Neural progenitor cell (in vitro differentiated cells): ENCODE measurements at regions not wholly inside any gene's neighbourhood (a gene's known extent, or its start where the extent isn't known, plus 50 kb on each side); places are given as distances from the start of the nearest gene placed in this dataset.

ENCODE experiments used
- DNase-seq: peaks from one replicate; pipeline ENCODE4 v3.0.0-alpha.2; 2016; ENCODE audit warnings: low spot score
- H2AFZ ChIP-seq: fragments of 200-600 bp; sonication (generic); replicated peaks from 2 replicates; pipeline ENCODE4 v1.6.1; 2016; ENCODE audit warnings: antibody characterized with exemption
- H3F3A ChIP-seq: fragments of 200-600 bp; sonication (generic); 2 replicates; pipeline ENCODE4 v1.6.1; 2016; ENCODE audit warnings: antibody characterized with exemption, low read depth
- H3K27ac ChIP-seq: fragments of 200-600 bp; sonication (generic); 2 replicates; pipeline ENCODE4 v1.5.1; 2016; ENCODE audit warnings: mild to moderate bottlenecking
- H3K27me3 ChIP-seq: fragments of 200-600 bp; sonication (generic); 2 replicates; pipeline ENCODE4 v1.6.1; 2016; ENCODE audit warnings: mild to moderate bottlenecking, moderate library complexity
- H3K36me3 ChIP-seq: fragments of 200-600 bp; sonication (generic); 2 replicates; pipeline ENCODE4 v1.5.1; 2016
- H3K4me1 ChIP-seq: fragments of 200-600 bp; sonication (generic); 2 replicates; pipeline ENCODE4 v1.6.1; 2016; ENCODE audit warnings: mixed run types
- H3K4me2 ChIP-seq: fragments of 200-600 bp; sonication (generic); 2 replicates; pipeline ENCODE4 v1.6.1; 2016
- H3K4me3 ChIP-seq: fragments of 200-600 bp; sonication (generic); 2 replicates; pipeline ENCODE4 v1.5.1; 2016
- H3K79me2 ChIP-seq: fragments of 200-600 bp; sonication (generic); 2 replicates; pipeline ENCODE4 v1.6.1; 2016; ENCODE audit warnings: low read depth
- H3K9ac ChIP-seq: fragments of 200-600 bp; sonication (generic); 2 replicates; pipeline ENCODE4 v1.6.1; 2016
- H3K9me3 ChIP-seq: fragments of 200-600 bp; sonication (generic); 2 replicates; pipeline ENCODE4 v1.5.1; 2016; ENCODE audit warnings: low read depth
- H4K20me1 ChIP-seq: fragments of 200-600 bp; sonication (generic); 2 replicates; pipeline ENCODE4 v1.6.1; 2016; ENCODE audit warnings: low read depth
- H3K27ac Mint-ChIP-seq: 3 replicates; pipeline ENCODE4 v1.8.0; 2021; ENCODE audit warnings: mixed read lengths
- H3K27me3 Mint-ChIP-seq: 2 replicates; pipeline ENCODE4 v1.8.0; 2022; ENCODE audit warnings: low read depth, mild to moderate bottlenecking, inconsistent platforms, moderate library complexity, mixed read lengths; ENCODE audit not compliant: insufficient read depth
- H3K36me3 Mint-ChIP-seq: 3 replicates; pipeline ENCODE4 v1.8.0; 2021; ENCODE audit warnings: mixed read lengths
- H3K4me1 Mint-ChIP-seq: 3 replicates; pipeline ENCODE4 v1.8.0; 2021; ENCODE audit warnings: mixed read lengths
- H3K4me3 Mint-ChIP-seq: 3 replicates; pipeline ENCODE4 v1.8.0; 2021; ENCODE audit warnings: mild to moderate bottlenecking, moderate library complexity, mixed read lengths
- H3K9me3 Mint-ChIP-seq: 3 replicates; pipeline ENCODE4 v1.8.0; 2020; ENCODE audit warnings: mixed read lengths
- CTCF ChIP-seq: fragments of 200-600 bp; sonication (generic); IDR thresholded peaks from 2 replicates; pipeline ENCODE4 v1.5.1; 2017; ENCODE audit warnings: antibody characterized with exemption, mild to moderate bottlenecking
- EZH2 ChIP-seq: fragments of 200-600 bp; sonication (generic); IDR thresholded peaks from 2 replicates; pipeline ENCODE4 v1.6.1; 2017; ENCODE audit warnings: antibody characterized with exemption, mild to moderate bottlenecking, moderate library complexity
- EZH2phosphoT487 ChIP-seq: fragments of 200-600 bp; sonication (generic); IDR thresholded peaks from 2 replicates; pipeline ENCODE4 v1.6.1; 2017; ENCODE audit warnings: antibody characterized with exemption

GRCh38 chr16:73505577-73505976 is 457.6 kb upstream of the ZFHX3 start:
- DNase-seq: no peak
- Histone ChIP-seq H3F3A (no peaks in the 10 kb centered on the region), H4K20me1 (no peaks in the 10 kb centered on the region), H3K4me1 (peaks cover 16% of the 10 kb centered on the region), H3K4me3 (no peak overlapping the region), H3K27ac (no peak overlapping the region), H2AFZ (no peak overlapping the region), H3K9ac (no peak overlapping the region), H3K27me3 (no peaks in the 10 kb centered on the region), H3K9me3 (no peaks in the 10 kb centered on the region), H3K79me2 (no peaks in the 10 kb centered on the region), H3K36me3 (no peaks in the 10 kb centered on the region), H3K4me2 (no peak overlapping the region)
- Mint-ChIP-seq H3K4me1 (peaks cover 30% of the 10 kb centered on the region), H3K36me3 (no peaks in the 10 kb centered on the region), H3K9me3 (no peaks in the 10 kb centered on the region), H3K27me3 (peaks cover 2% of the 10 kb centered on the region), H3K4me3 (no peak overlapping the region), H3K27ac (no peak overlapping the region)
- no peak for TF ChIP-seq EZH2phosphoT487
- TF ChIP-seq EZH2: no peak
- no peak for TF ChIP-seq CTCF

GRCh38 chr16:73504591-73505575 is 457.0 kb upstream of the ZFHX3 start:
- no peak overlapping the region for H3K4me3 Mint-ChIP-seq
- no peak for DNase-seq
- Histone ChIP-seq H3K36me3 (no peaks in the 10 kb centered on the region), H2AFZ (no peak overlapping the region), H3K4me1 (peaks cover 16% of the 10 kb centered on the region), H3F3A (no peaks in the 10 kb centered on the region), H3K4me3 (no peak overlapping the region), H3K9me3 (no peaks in the 10 kb centered on the region), H3K27ac (no peak overlapping the region), H3K79me2 (no peaks in the 10 kb centered on the region), H3K9ac (no peak overlapping the region), H3K27me3 (no peaks in the 10 kb centered on the region), H3K4me2 (no peak overlapping the region), H4K20me1 (no peaks in the 10 kb centered on the region)
- H3K9me3 Mint-ChIP-seq: no peaks in the 10 kb centered on the region
- no peaks in the 10 kb centered on the region for H3K36me3 Mint-ChIP-seq
- peaks cover 2% of the 10 kb centered on the region for H3K27me3 Mint-ChIP-seq
- H3K27ac Mint-ChIP-seq: peak overlapping the region; percentile 4
- H3K4me1 Mint-ChIP-seq: peaks cover 30% of the 10 kb centered on the region
- TF ChIP-seq EZH2phosphoT487 (no peak), EZH2 (no peak), CTCF (no peak)

- Mint-ChIP-seq H3K4me1 (peaks cover 30% of the 10 kb centered on the region), H3K9me3 (no peaks in the 10 kb centered on the region), H3K27ac (no peak overlapping the region), H3K4me3 (no peak overlapping the region), H3K27me3 (peaks cover 2% of the 10 kb centered on the region), H3K36me3 (no peaks in the 10 kb centered on the region)
- H3K4me2 ChIP-seq: no peak overlapping the region
- no peak overlapping the region for H3K4me3 ChIP-seq
- no peak overlapping the region for H3K27ac ChIP-seq
- TF ChIP-seq EZH2 (no peak), EZH2phosphoT487 (no peak)
- H3F3A ChIP-seq: no peaks in the 10 kb centered on the region
- H3K36me3 ChIP-seq: no peaks in the 10 kb centered on the region
- no peaks in the 10 kb centered on the region for H3K27me3 ChIP-seq
- H4K20me1 ChIP-seq: no peaks in the 10 kb centered on the region
- no peaks in the 10 kb centered on the region for H3K9me3 ChIP-seq
- no peak overlapping the region for H3K9ac ChIP-seq
- DNase-seq: no peak
- no peaks in the 10 kb centered on the region for H3K79me2 ChIP-seq
- no peak overlapping the region for H2AFZ ChIP-seq
- peaks cover 16% of the 10 kb centered on the region for H3K4me1 ChIP-seq
Observed at GRCh38 chr16:73503093-73503492, 455.2 kb upstream of the ZFHX3 start.

- H3K9me3 ChIP-seq: no peaks in the 10 kb centered on the region
- H3K27ac ChIP-seq: no peak overlapping the region
- Mint-ChIP-seq H3K4me1 (peaks cover 2% of the 10 kb centered on the region), H3K9me3 (no peaks in the 10 kb centered on the region), H3K27me3 (peaks cover 3% of the 10 kb centered on the region), H3K36me3 (no peaks in the 10 kb centered on the region), H3K4me3 (no peak overlapping the region), H3K27ac (no peak overlapping the region)
- TF ChIP-seq EZH2: no peak
- TF ChIP-seq CTCF: no peak
- TF ChIP-seq EZH2phosphoT487: no peak
- H2AFZ ChIP-seq: no peak overlapping the region
- no peaks in the 10 kb centered on the region for H3F3A ChIP-seq
- H3K27me3 ChIP-seq: no peaks in the 10 kb centered on the region
- no peaks in the 10 kb centered on the region for H4K20me1 ChIP-seq
- H3K9ac ChIP-seq: no peak overlapping the region
- no peaks in the 10 kb centered on the region for H3K79me2 ChIP-seq
- H3K36me3 ChIP-seq: no peaks in the 10 kb centered on the region
- no peak overlapping the region for H3K4me3 ChIP-seq
- H3K4me2 ChIP-seq: no peak overlapping the region
- no peak for DNase-seq
- H3K4me1 ChIP-seq: no peaks in the 10 kb centered on the region
Observed at GRCh38 chr16:73499276-73499675, 451.3 kb upstream of the ZFHX3 start.
